Cortex of kidney (tissue), 1 donor: ENCODE measurements at regions not wholly inside any gene's neighbourhood (a gene's known extent, or its start where the extent isn't known, plus 50 kb on each side); places are given as distances from the start of the nearest gene placed in this dataset.

Source experiments
- DNase-seq: peaks from one replicate; lab custom pipeline; 2025; lab: John Stamatoyannopoulos, UW

- no peak for DNase-seq
Observed at GRCh38 chr10:78803710-78804109, 265.1 kb upstream of the ZMIZ1 start.

- no peak for DNase-seq
Observed at GRCh38 chr10:78804411-78805032, 264.2 kb upstream of the ZMIZ1 start.

- DNase-seq = no peak
Observed at GRCh38 chr10:78805176-78805575, 263.6 kb upstream of the ZMIZ1 start.

- no peak for DNase-seq
Observed at GRCh38 chr10:78806681-78807221, 262.0 kb upstream of the ZMIZ1 start.

- DNase-seq = no peak
Observed at GRCh38 chr10:78807504-78808203, 261.1 kb upstream of the ZMIZ1 start.

- no peak for DNase-seq
Observed at GRCh38 chr10:78808286-78808685, 260.5 kb upstream of the ZMIZ1 start.

- no peak for DNase-seq
Observed at GRCh38 chr10:78808736-78809367, 259.9 kb upstream of the ZMIZ1 start.

- no peak for DNase-seq
Observed at GRCh38 chr10:78811174-78811573, 257.6 kb upstream of the ZMIZ1 start.

GRCh38 chr10:78812571-78813318 lies 256.0 kb upstream of the ZMIZ1 start:
- DNase-seq = no peak

- no peak for DNase-seq
Observed at GRCh38 chr10:78813526-78813925, 255.2 kb upstream of the ZMIZ1 start.

- no peak for DNase-seq
Observed at GRCh38 chr10:78813998-78814399, 254.8 kb upstream of the ZMIZ1 start.

GRCh38 chr10:78814407-78814806 lies 254.4 kb upstream of the ZMIZ1 start:
- DNase-seq = no peak

GRCh38 chr10:78815702-78816334 lies 252.9 kb upstream of the ZMIZ1 start:
- no peak for DNase-seq

GRCh38 chr10:78817361-78817760 lies 251.4 kb upstream of the ZMIZ1 start:
- no peak for DNase-seq

- DNase-seq = no peak
Observed at GRCh38 chr10:78817804-78818203, 251.0 kb upstream of the ZMIZ1 start.

- DNase-seq = no peak
Observed at GRCh38 chr10:78819361-78820006, 249.3 kb upstream of the ZMIZ1 start.

GRCh38 chr10:78820007-78820362 lies 248.8 kb upstream of the ZMIZ1 start:
- no peak for DNase-seq

- no peak for DNase-seq
Observed at GRCh38 chr10:78821052-78821451, 247.7 kb upstream of the ZMIZ1 start.

GRCh38 chr10:78828647-78829539 lies 239.9 kb upstream of the ZMIZ1 start:
- no peak for DNase-seq

GRCh38 chr10:78829565-78829964 lies 239.2 kb upstream of the ZMIZ1 start:
- DNase-seq = no peak
